ENCODE measurements at regions not wholly inside any gene's neighbourhood (a gene's known extent, or its start where the extent isn't known, plus 50 kb on each side); places are given as distances from the start of the nearest gene placed in this dataset.

DNA sequence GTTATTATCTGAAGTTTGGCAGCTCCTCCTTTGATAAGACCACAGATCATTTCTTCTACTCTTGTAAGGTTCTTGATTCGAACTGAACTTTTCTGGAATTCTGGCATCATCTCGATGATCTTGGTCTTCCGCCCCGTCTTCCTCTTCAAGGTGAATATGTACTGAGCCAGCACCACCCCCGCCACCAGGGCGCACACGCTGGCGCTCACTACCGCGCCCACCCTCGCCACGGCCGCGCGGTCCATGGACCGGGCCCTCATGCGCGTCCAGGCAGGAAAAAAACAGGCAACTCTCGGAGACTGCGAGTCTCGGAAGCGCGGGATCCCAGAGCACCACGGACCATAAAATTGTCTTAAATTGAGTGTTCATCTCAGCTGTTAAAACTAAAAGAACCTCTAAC, 458.4 kb upstream of the NDST3 start:
- TF ChIP-seq, protein P1, sequence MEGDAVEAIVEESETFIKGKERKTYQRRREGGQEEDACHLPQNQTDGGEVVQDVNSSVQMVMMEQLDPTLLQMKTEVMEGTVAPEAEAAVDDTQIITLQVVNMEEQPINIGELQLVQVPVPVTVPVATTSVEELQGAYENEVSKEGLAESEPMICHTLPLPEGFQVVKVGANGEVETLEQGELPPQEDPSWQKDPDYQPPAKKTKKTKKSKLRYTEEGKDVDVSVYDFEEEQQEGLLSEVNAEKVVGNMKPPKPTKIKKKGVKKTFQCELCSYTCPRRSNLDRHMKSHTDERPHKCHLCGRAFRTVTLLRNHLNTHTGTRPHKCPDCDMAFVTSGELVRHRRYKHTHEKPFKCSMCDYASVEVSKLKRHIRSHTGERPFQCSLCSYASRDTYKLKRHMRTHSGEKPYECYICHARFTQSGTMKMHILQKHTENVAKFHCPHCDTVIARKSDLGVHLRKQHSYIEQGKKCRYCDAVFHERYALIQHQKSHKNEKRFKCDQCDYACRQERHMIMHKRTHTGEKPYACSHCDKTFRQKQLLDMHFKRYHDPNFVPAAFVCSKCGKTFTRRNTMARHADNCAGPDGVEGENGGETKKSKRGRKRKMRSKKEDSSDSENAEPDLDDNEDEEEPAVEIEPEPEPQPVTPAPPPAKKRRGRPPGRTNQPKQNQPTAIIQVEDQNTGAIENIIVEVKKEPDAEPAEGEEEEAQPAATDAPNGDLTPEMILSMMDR (IDR thresholded peaks at IDR 0.05): no peak
- no peak for TF ChIP-seq ZFX (IDR thresholded peaks at IDR 0.05; ENCODE audit: borderline replicate concordance)
